NB4 (cell line): ENCODE measurements at regions not wholly inside any gene's neighbourhood (a gene's known extent, or its start where the extent isn't known, plus 50 kb on each side); places are given as distances from the start of the nearest gene placed in this dataset.

Experiments
- CTCF ChIP-seq: IDR thresholded peaks from one replicate; pipeline ENCODE4 v1.5.1; 2012; ENCODE audit warnings: low read depth, low read length
- MAX ChIP-seq: IDR thresholded peaks from 2 replicates; pipeline ENCODE4 v1.6.1; 2011; ENCODE audit warnings: low read depth, low read length
- MYC ChIP-seq: IDR thresholded peaks from 2 replicates; pipeline ENCODE4 v1.6.1; 2011; ENCODE audit warnings: low read depth, low read length
- POLR2A ChIP-seq: IDR thresholded peaks from 2 replicates; pipeline ENCODE4 v1.6.1; 2011; ENCODE audit warnings: mild to moderate bottlenecking; ENCODE audit not compliant: insufficient read length; ENCODE audit errors: extremely low read depth

GRCh38 chr20:40863355-40863919 is 165.2 kb upstream of the TOP1 start:
- no peak for TF ChIP-seq CTCF
- TF ChIP-seq MAX: no peak
- no peak for TF ChIP-seq MYC
- TF ChIP-seq POLR2A: no peak
